ENCODE measurements at regions not wholly inside any gene's neighbourhood (a gene's known extent, or its start where the extent isn't known, plus 50 kb on each side); places are given as distances from the start of the nearest gene placed in this dataset.

- TF ChIP-seq CTCF (IDR thresholded peaks at IDR 0.05; ENCODE audit: low read depth, low read length, missing control alignments): no peak
- no peak overlapping the region for H3K4me3 ChIP-seq (ENCODE audit: low read depth, low read length)
- no peak for DNase-seq (ENCODE audit: low read depth)
Measured at GRCh38 chr10:111410740-111411139, 333.9 kb downstream of the ADRA2A start.

- no peak for DNase-seq (ENCODE audit: low read depth)
- no peak for TF ChIP-seq CTCF (IDR thresholded peaks at IDR 0.05; ENCODE audit: low read depth, low read length, missing control alignments)
Measured at GRCh38 chr10:111425459-111425858, 348.6 kb downstream of the ADRA2A start.

GRCh38 chr10:111429288-111430028 lies 352.6 kb downstream of the ADRA2A start:
- H3K4me3 ChIP-seq (ENCODE audit: low read depth, low read length): no peak overlapping the region
- no peak for DNase-seq (ENCODE audit: low read depth)
- no peak for TF ChIP-seq CTCF (IDR thresholded peaks at IDR 0.05; ENCODE audit: low read depth, low read length, missing control alignments)

More at GRCh38 chr10:111425459-111425858, 348.6 kb downstream of the ADRA2A start:
- no peak overlapping the region for H3K4me3 ChIP-seq (ENCODE audit: low read depth, low read length)

GRCh38 chr10:111430070-111430469 lies 353.2 kb downstream of the ADRA2A start:
- H3K4me3 ChIP-seq (ENCODE audit: low read depth, low read length): no peak overlapping the region
- no peak for TF ChIP-seq CTCF (IDR thresholded peaks at IDR 0.05; ENCODE audit: low read depth, low read length, missing control alignments)
- no peak for DNase-seq (ENCODE audit: low read depth)

GRCh38 chr10:111432588-111432987 lies 355.8 kb downstream of the ADRA2A start:
- DNase-seq (ENCODE audit: low read depth): no peak
- no peak overlapping the region for H3K4me3 ChIP-seq (ENCODE audit: low read depth, low read length)
- no peak for TF ChIP-seq CTCF (IDR thresholded peaks at IDR 0.05; ENCODE audit: low read depth, low read length, missing control alignments)

- H3K4me3 ChIP-seq (ENCODE audit: low read depth, low read length): no peak overlapping the region
- no peak for TF ChIP-seq CTCF (IDR thresholded peaks at IDR 0.05; ENCODE audit: low read depth, low read length, missing control alignments)
- no peak for DNase-seq (ENCODE audit: low read depth)
Measured at GRCh38 chr10:111435871-111436270, 359.0 kb downstream of the ADRA2A start.

All from GM12864 (cell line).